MM.1S (cell line): ENCODE measurements at regions not wholly inside any gene's neighbourhood (a gene's known extent, or its start where the extent isn't known, plus 50 kb on each side); places are given as distances from the start of the nearest gene placed in this dataset.

Source experiments
- DNase-seq: peaks from one replicate; pipeline ENCODE4 v3.0.0-alpha.2; 2015
- H2AFZ ChIP-seq: fragments of 300-600 bp; sonication (generic); 2 replicates; pipeline ENCODE4 v1.6.0; 2016; ENCODE audit warnings: antibody characterized with exemption, low read length
- H3F3A ChIP-seq: fragments of 300-600 bp; sonication (generic); 2 replicates; pipeline ENCODE4 v1.6.1; 2016; ENCODE audit warnings: mild to moderate bottlenecking, antibody characterized with exemption, low read length, moderate library complexity, mixed read lengths; ENCODE audit not compliant: insufficient read depth
- H3K27ac ChIP-seq: fragments of 300-600 bp; sonication (generic); 2 replicates; pipeline ENCODE4 v1.5.1; 2016; ENCODE audit warnings: mild to moderate bottlenecking, low read length
- H3K27me3 ChIP-seq: fragments of 300-600 bp; sonication (generic); replicated peaks from 2 replicates; pipeline ENCODE4 v1.6.0; 2016; ENCODE audit warnings: low read length; ENCODE audit not compliant: insufficient read depth
- H3K36me3 ChIP-seq: fragments of 300-600 bp; sonication (generic); replicated peaks from 2 replicates; pipeline ENCODE4 v1.6.1; 2016; ENCODE audit warnings: mild to moderate bottlenecking, low read length, mixed read lengths; ENCODE audit not compliant: insufficient read depth
- H3K4me1 ChIP-seq: fragments of 300-600 bp; sonication (generic); 2 replicates; pipeline ENCODE4 v1.6.1; 2016; ENCODE audit warnings: low read length, mixed read lengths
- H3K4me2 ChIP-seq: fragments of 300-600 bp; sonication (generic); 2 replicates; pipeline ENCODE4 v1.6.0; 2016; ENCODE audit warnings: low read depth, low read length
- H3K4me3 ChIP-seq: fragments of 300-600 bp; sonication (generic); 2 replicates; pipeline ENCODE4 v1.5.1; 2016; ENCODE audit warnings: low read length, mixed read lengths
- H3K79me2 ChIP-seq: fragments of 300-600 bp; sonication (generic); 2 replicates; pipeline ENCODE4 v1.6.1; 2016; ENCODE audit warnings: mixed run types, low read length, mixed read lengths
- H3K9ac ChIP-seq: fragments of 300-600 bp; sonication (generic); 2 replicates; pipeline ENCODE4 v1.6.1; 2016; ENCODE audit warnings: low read length, mixed read lengths
- H3K9me2 ChIP-seq: fragments of 300-600 bp; sonication (generic); replicated peaks from 2 replicates; pipeline ENCODE4 v1.6.1; 2016; ENCODE audit warnings: mild to moderate bottlenecking, low read length, mixed read lengths; ENCODE audit not compliant: insufficient read depth
- H3K9me3 ChIP-seq: fragments of 300-600 bp; sonication (generic); replicated peaks from 2 replicates; pipeline ENCODE4 v1.6.1; 2016; ENCODE audit warnings: mild to moderate bottlenecking, low read length, mixed read lengths; ENCODE audit not compliant: insufficient read depth
- H4K20me1 ChIP-seq: fragments of 300-600 bp; sonication (generic); 2 replicates; pipeline ENCODE4 v1.6.1; 2016; ENCODE audit warnings: mild to moderate bottlenecking, low read length, moderate library complexity, mixed read lengths; ENCODE audit not compliant: insufficient read depth
- EZH2 ChIP-seq: fragments of 300-600 bp; sonication (generic); optimal IDR thresholded peaks from 2 replicates; pipeline ENCODE3; 2017; ENCODE audit warnings: low read depth, mild to moderate bottlenecking, antibody characterized with exemption, low read length, mixed read lengths
- EZH2phosphoT487 ChIP-seq: fragments of 300-600 bp; sonication (generic); IDR thresholded peaks from 2 replicates; pipeline ENCODE4 v1.6.1; 2018; ENCODE audit warnings: antibody characterized with exemption, low read length
- TF ChIP-seq, protein P1 (sequence below): fragments of 300-600 bp; sonication (generic); IDR thresholded peaks from 2 replicates; pipeline ENCODE4 v1.5.1; 2016; ENCODE audit warnings: antibody characterized with exemption, low read length, mixed read lengths

DNA sequence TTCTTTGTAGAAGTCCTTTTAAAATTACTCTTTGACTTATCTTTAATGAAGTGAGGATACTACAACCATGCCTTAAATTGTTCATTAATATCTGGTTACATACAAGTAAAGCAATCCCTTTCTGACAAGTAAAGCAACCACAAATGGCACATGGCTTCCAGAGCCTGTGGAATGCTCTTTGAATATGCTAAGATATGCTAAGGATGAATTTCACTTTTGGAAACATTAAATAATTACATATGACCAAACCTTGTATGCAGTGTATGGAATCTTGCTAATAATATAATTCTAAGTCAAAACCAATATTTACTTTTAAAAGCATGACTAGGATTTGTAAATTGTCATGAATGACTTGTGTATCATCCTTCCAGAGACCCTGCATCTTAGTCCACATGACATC is 1711.2 kb upstream of the CELF4 start:
- Histone ChIP-seq H2AFZ (no peak overlapping the region), H4K20me1 (no peaks in the 10 kb centered on the region), H3K79me2 (no peaks in the 10 kb centered on the region), H3K27ac (no peak overlapping the region), H3K9me2 (no peaks in the 10 kb centered on the region), H3K27me3 (no peaks in the 10 kb centered on the region), H3K9me3 (no peaks in the 10 kb centered on the region), H3K4me3 (no peak overlapping the region), H3F3A (no peaks in the 10 kb centered on the region), H3K4me1 (no peaks in the 10 kb centered on the region), H3K4me2 (no peak overlapping the region), H3K9ac (no peak overlapping the region), H3K36me3 (no peaks in the 10 kb centered on the region)
- TF ChIP-seq EZH2phosphoT487 (no peak), EZH2 (no peak)
- TF ChIP-seq, protein P1, sequence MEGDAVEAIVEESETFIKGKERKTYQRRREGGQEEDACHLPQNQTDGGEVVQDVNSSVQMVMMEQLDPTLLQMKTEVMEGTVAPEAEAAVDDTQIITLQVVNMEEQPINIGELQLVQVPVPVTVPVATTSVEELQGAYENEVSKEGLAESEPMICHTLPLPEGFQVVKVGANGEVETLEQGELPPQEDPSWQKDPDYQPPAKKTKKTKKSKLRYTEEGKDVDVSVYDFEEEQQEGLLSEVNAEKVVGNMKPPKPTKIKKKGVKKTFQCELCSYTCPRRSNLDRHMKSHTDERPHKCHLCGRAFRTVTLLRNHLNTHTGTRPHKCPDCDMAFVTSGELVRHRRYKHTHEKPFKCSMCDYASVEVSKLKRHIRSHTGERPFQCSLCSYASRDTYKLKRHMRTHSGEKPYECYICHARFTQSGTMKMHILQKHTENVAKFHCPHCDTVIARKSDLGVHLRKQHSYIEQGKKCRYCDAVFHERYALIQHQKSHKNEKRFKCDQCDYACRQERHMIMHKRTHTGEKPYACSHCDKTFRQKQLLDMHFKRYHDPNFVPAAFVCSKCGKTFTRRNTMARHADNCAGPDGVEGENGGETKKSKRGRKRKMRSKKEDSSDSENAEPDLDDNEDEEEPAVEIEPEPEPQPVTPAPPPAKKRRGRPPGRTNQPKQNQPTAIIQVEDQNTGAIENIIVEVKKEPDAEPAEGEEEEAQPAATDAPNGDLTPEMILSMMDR: no peak
- no peak for DNase-seq

- no peaks in the 10 kb centered on the region for H3K4me1 ChIP-seq
- no peak for DNase-seq
These were observed 1708.9 kb upstream of the CELF4 start for GRCh38 chr18:39274535-39274934.

DNA sequence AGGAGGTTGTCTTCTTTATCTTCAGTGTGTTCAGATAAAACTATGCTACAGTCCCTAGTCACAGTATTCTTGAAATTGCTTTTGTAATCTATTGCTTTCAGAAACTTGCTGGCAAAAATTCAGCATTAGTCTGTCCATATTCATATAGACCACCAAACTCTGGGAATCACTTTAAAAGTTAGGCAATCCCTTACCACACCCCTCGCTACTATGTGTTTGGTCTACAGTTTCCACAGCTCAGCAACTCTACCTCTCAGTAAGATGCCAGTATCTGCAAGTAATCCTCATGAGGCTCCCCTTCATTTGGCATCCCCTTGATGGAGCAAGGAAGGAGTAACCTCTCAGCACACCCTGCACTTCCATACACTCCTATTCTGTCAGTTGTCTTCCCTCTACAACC is 1706.6 kb upstream of the CELF4 start:
- H3K4me2 ChIP-seq: no peak overlapping the region
- H4K20me1 ChIP-seq: no peaks in the 10 kb centered on the region
- H3K9ac ChIP-seq: no peak overlapping the region
- no peaks in the 10 kb centered on the region for H3K4me1 ChIP-seq
- H2AFZ ChIP-seq: no peak overlapping the region
- no peaks in the 10 kb centered on the region for H3F3A ChIP-seq
- H3K9me3 ChIP-seq: no peaks in the 10 kb centered on the region
- no peak for DNase-seq
- H3K36me3 ChIP-seq: no peaks in the 10 kb centered on the region
- no peak overlapping the region for H3K4me3 ChIP-seq
- H3K27me3 ChIP-seq: no peaks in the 10 kb centered on the region
- H3K79me2 ChIP-seq: no peaks in the 10 kb centered on the region
- no peaks in the 10 kb centered on the region for H3K9me2 ChIP-seq
- TF ChIP-seq EZH2: no peak
- TF ChIP-seq EZH2phosphoT487: no peak
- TF ChIP-seq, protein P1: no peak
- H3K27ac ChIP-seq: no peak overlapping the region

More at GRCh38 chr18:39274535-39274934, 1708.9 kb upstream of the CELF4 start:
- Histone ChIP-seq H3K9me2 (no peaks in the 10 kb centered on the region), H3K27ac (no peak overlapping the region), H3K4me3 (no peak overlapping the region), H3K27me3 (no peaks in the 10 kb centered on the region), H2AFZ (no peak overlapping the region), H3K4me2 (no peak overlapping the region), H3K9ac (no peak overlapping the region), H3F3A (no peaks in the 10 kb centered on the region), H3K79me2 (no peaks in the 10 kb centered on the region), H3K36me3 (no peaks in the 10 kb centered on the region), H4K20me1 (no peaks in the 10 kb centered on the region), H3K9me3 (no peaks in the 10 kb centered on the region)
- TF ChIP-seq EZH2 (no peak), EZH2phosphoT487 (no peak)
- TF ChIP-seq, protein P1: no peak
